ENCODE measurements at regions not wholly inside any gene's neighbourhood (a gene's known extent, or its start where the extent isn't known, plus 50 kb on each side); places are given as distances from the start of the nearest gene placed in this dataset.

DNA sequence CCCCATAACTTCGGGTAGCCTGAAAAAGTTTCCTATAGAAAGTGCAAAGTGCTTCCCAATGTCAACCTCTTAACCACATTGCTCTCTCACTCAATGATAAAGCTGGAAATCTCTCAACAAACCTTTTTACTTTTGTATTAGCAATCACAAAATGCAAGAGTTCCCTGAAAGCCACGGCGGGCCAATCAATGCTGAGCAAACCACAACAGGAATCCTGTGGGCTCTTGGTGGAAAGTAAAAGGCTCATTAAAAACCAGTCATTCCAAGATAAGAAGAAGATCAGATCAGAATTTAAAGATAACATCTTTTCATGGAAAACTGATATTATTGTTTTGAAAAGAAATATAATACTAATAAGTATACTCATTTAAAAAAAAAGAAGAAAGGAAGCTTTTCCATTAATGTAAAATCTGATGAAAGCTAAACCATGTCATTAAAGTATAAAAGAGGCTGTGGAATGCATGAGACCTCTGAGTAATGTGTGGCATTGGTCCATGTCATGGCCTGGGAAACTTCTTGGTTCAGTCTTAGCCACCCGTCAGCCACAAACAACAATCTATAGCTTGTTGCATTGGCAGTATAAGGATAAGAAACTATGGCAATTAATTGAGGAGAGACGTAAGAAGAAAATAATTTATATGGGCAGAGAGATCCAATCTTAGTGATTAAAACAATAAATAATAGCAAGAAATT, 1066.1 kb upstream of the SORCS1 start:
- TF ChIP-seq ZNF274 (IDR thresholded peaks at IDR 0.05; ENCODE audit: low read depth, low read length), result no peak
- H3K4me3 ChIP-seq (ENCODE audit: low read length), result no peak overlapping the region

DNA sequence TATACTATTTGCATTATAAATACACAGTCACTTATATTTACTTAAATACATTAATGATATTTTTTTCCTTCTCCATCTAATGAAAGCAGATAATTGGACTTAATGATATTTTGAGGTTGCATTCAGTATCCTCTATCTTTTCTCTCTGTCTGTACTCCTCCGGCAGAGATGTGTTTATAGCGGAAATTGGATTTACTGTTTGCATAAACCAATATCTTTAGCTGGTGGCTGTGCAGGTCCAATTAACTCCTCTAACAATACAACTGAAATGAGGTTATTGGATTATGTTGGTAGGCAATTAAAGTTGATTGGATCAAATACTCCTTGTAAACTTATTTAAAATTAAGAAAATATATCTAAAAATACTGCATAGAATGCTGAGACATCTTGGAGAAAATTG, 1044.2 kb upstream of the SORCS1 start:
- no peak for TF ChIP-seq ZNF274 (IDR thresholded peaks at IDR 0.05; ENCODE audit: low read depth, low read length)
- H3K4me3 ChIP-seq (ENCODE audit: low read length), result no peak overlapping the region

DNA sequence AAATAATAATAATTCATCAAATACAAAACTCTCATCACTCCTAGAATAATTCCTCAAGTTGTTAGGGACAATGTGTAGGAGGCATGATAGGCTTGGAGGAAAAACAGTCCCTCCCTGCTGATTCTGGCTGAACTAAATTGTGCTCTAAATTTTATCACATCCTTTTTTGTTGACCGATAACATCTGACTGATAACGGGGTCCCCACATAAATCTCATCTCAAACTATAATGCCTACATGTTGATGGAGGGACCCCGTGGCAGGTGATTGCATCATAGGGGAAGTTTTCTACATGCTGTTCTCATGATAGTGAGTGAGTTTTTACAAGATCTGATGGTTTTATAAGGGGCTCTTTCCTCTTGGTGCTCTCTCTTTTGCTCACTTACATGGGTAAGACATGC, 1043.5 kb upstream of the SORCS1 start:
- no peak for TF ChIP-seq ZNF274 (IDR thresholded peaks at IDR 0.05; ENCODE audit: low read depth, low read length)
- H3K4me3 ChIP-seq (ENCODE audit: low read length), result no peak overlapping the region

DNA sequence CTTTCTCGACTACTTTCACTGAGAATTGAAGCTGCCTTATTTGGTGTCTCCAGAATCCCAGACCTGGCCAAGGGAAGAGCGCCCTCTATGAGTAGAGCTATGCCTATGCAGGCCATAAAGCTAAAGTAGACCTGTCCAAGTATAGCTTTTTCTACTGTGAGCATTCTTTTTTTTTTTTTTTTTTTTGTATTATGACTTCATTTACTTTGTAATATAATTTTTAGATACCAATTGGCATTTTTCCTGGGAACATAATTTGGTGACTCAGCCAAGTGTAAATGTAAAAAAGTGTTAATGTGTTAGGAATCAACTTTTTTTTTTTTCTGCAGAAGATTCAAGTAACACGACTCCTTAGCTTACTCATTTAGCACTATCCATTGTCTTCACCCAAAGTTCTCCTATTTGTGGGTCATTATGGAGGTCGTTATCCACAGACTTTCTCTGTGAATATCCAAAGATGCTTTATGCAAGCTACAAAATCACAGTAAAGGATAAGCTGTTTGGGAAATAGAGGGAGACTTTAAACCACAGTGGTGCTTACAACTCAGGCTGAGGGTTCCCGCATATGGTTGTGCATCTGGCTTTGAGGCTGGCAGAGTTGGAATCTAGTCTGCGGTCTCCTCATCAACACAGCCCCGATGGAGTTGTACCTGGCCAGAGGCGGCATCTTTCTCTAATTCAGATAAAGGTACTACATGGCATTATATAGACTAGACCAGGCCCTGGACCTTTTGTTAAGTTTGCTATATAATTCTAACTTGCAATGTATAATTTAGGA, 1040.2 kb upstream of the SORCS1 start:
- no peak for TF ChIP-seq ZNF274 (IDR thresholded peaks at IDR 0.05; ENCODE audit: low read depth, low read length)
- H3K4me3 ChIP-seq (ENCODE audit: low read length), result no peak overlapping the region

- TF ChIP-seq ZNF274 (IDR thresholded peaks at IDR 0.05; ENCODE audit: low read depth, low read length), result no peak
- no peak overlapping the region for H3K4me3 ChIP-seq (ENCODE audit: low read length)
Observed at GRCh38 chr10:108203905-108204527, 1039.5 kb upstream of the SORCS1 start.

DNA sequence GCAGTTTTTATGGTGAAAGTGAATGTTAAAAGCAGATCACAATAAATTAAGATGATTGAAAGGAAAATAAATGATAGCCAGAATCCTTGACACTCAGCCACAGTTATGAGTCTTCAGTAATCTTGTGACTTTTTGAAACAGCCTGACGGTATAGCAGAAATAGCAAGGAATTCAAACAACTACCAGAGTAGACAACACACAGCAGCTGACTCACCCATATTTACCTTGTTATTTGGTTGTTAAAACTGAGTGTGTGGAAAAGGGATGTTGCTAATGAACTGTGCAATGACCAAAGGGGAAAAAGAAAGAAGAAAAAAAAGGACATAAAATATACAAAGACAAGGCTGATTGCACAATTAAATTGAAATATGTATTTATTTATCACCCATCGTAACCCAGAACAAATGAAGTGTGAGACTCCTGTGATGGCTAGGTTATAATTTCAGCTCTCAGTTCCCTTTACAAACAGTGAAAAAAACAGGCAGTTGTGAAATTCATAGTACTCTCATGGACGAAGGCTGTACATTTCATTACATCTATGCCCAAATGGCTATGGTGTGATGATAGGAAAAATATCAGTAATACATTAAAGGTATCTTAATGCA, 1023.0 kb upstream of the SORCS1 start:
- no peak for TF ChIP-seq ZNF274 (IDR thresholded peaks at IDR 0.05; ENCODE audit: low read depth, low read length)
- H3K4me3 ChIP-seq (ENCODE audit: low read length), result no peak overlapping the region

DNA sequence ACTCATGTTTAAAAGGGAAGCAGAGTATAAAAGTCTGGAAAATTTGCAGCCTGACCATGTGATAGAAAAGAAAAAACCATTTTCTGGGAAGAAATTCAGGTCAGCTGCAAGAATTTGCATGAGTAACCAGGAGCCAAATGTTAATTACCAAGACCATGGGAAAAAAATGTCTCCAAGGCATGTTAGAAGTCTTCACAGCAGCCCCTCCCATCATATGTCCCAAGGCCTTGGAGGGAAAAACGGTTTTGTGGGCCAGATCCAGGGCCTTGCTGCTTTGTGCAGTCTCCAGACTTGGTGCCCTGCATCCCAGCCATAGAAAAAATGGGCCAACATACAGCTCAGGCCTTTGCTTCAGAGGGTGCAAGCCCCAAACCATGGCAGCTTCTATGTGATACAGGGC, 1019.6 kb upstream of the SORCS1 start:
- no peak overlapping the region for H3K4me3 ChIP-seq (ENCODE audit: low read length)
- TF ChIP-seq ZNF274 (IDR thresholded peaks at IDR 0.05; ENCODE audit: low read depth, low read length), result no peak

GRCh38 chr10:108180878-108181277, 1016.4 kb upstream of the SORCS1 start:
- no peak for TF ChIP-seq ZNF274 (IDR thresholded peaks at IDR 0.05; ENCODE audit: low read depth, low read length)
- no peak overlapping the region for H3K4me3 ChIP-seq (ENCODE audit: low read length)

- TF ChIP-seq ZNF274 (IDR thresholded peaks at IDR 0.05; ENCODE audit: low read depth, low read length), result no peak
- H3K4me3 ChIP-seq (ENCODE audit: low read length), result no peak overlapping the region
Observed at GRCh38 chr10:108169846-108170245, 1005.3 kb upstream of the SORCS1 start.

DNA sequence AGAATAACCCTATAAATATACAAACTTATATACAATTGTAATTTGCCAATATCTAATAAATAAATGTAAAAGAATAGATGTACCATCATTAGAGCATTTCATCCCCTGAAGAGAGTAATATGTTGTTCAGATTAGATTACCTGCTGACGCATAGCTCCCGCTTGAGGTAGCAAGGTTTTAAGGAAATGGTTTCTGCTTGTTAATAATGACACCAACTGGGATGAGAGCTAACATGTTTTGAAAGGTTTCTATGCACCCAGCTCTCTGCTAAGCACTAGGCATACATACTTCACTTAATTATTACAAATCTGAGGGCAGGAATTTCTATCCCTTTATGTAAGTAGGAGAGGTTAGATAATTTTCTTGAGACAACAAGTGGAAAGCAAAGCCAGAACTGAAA, 1003.3 kb upstream of the SORCS1 start:
- no peak overlapping the region for H3K4me3 ChIP-seq (ENCODE audit: low read length)
- TF ChIP-seq ZNF274 (IDR thresholded peaks at IDR 0.05; ENCODE audit: low read depth, low read length), result no peak

- H3K4me3 ChIP-seq (ENCODE audit: low read length), result no peak overlapping the region
- no peak for TF ChIP-seq ZNF274 (IDR thresholded peaks at IDR 0.05; ENCODE audit: low read depth, low read length)
Observed at GRCh38 chr10:108166401-108166800, 1001.9 kb upstream of the SORCS1 start.

GRCh38 chr10:108147346-108147745, 982.8 kb upstream of the SORCS1 start:
- H3K4me3 ChIP-seq (ENCODE audit: low read length), result no peak overlapping the region
- no peak for TF ChIP-seq ZNF274 (IDR thresholded peaks at IDR 0.05; ENCODE audit: low read depth, low read length)

GRCh38 chr10:108141064-108141463, 976.6 kb upstream of the SORCS1 start:
- no peak overlapping the region for H3K4me3 ChIP-seq (ENCODE audit: low read length)
- no peak for TF ChIP-seq ZNF274 (IDR thresholded peaks at IDR 0.05; ENCODE audit: low read depth, low read length)

- H3K4me3 ChIP-seq (ENCODE audit: low read length), result no peak overlapping the region
Observed at GRCh38 chr10:108132303-108132702, 967.8 kb upstream of the SORCS1 start.

DNA sequence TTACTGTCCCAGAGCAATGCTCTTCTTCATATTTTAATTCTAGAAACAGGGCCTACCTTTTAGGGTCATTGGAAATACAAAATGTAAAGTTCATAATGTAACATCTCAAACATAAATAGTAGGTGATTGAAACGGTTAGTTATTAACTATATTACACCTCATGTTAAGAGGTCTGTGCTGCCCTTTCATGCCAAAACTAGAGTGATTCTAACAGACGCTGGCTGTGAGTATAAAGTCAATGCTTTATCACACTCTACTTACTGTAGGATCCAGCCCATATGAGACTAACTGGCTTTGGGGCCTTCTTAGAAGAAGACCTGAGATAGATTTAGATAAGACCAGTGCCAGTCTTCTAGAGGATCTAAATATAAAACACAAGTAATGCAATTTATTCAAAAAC, 966.1 kb upstream of the SORCS1 start:
- no peak overlapping the region for H3K4me3 ChIP-seq (ENCODE audit: low read length)
- TF ChIP-seq ZNF274 (IDR thresholded peaks at IDR 0.05; ENCODE audit: low read depth, low read length), result no peak

More at GRCh38 chr10:108132303-108132702, 967.8 kb upstream of the SORCS1 start:
- TF ChIP-seq ZNF274 (IDR thresholded peaks at IDR 0.05; ENCODE audit: low read depth, low read length), result no peak

All from GM08714 (cell line).